ENCODE measurements at regions not wholly inside any gene's neighbourhood (a gene's known extent, or its start where the extent isn't known, plus 50 kb on each side); places are given as distances from the start of the nearest gene placed in this dataset.

DNA sequence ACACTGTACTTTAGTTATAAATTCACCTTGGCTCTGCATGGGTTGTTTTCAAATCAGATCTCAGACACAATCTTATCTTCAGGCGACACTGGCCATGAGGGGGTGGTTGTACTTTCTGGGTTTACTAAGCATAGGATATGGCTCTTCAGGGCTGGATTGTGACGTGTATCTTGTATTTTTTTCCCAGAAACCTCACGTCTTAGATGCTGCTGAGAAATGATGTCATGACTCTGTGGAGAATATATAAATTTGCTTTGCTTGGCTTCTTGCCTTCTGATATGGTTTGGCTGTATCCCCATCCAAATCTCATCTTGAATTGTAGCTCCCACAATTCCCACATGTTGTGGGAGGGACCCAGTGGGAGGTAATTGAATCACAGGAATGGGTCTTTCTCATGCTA, 82.8 kb upstream of the VSTM5 start:
- Histone ChIP-seq H3K27me3 (no peaks in the 10 kb centered on the region), H3K4me1 (no peaks in the 10 kb centered on the region), H3K4me3 (no peak overlapping the region), H3K9me3 (no peaks in the 10 kb centered on the region), H3K36me3 (no peaks in the 10 kb centered on the region), H3K27ac (no peak overlapping the region)
- 73% methylated on average over 3 of the region's 3 CpGs for WGBS
- no peak for DNase-seq (ENCODE audit: low spot score in 2 of 2)
- TF ChIP-seq POLR2AphosphoS5 (IDR thresholded peaks at IDR 0.05) = no peak
- TF ChIP-seq EP300 (IDR thresholded peaks at IDR 0.05) = no peak
- no peak for TF ChIP-seq POLR2A (IDR thresholded peaks at IDR 0.05)
- TF ChIP-seq, protein P1, sequence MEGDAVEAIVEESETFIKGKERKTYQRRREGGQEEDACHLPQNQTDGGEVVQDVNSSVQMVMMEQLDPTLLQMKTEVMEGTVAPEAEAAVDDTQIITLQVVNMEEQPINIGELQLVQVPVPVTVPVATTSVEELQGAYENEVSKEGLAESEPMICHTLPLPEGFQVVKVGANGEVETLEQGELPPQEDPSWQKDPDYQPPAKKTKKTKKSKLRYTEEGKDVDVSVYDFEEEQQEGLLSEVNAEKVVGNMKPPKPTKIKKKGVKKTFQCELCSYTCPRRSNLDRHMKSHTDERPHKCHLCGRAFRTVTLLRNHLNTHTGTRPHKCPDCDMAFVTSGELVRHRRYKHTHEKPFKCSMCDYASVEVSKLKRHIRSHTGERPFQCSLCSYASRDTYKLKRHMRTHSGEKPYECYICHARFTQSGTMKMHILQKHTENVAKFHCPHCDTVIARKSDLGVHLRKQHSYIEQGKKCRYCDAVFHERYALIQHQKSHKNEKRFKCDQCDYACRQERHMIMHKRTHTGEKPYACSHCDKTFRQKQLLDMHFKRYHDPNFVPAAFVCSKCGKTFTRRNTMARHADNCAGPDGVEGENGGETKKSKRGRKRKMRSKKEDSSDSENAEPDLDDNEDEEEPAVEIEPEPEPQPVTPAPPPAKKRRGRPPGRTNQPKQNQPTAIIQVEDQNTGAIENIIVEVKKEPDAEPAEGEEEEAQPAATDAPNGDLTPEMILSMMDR (IDR thresholded peaks at IDR 0.05) = no peak

DNA sequence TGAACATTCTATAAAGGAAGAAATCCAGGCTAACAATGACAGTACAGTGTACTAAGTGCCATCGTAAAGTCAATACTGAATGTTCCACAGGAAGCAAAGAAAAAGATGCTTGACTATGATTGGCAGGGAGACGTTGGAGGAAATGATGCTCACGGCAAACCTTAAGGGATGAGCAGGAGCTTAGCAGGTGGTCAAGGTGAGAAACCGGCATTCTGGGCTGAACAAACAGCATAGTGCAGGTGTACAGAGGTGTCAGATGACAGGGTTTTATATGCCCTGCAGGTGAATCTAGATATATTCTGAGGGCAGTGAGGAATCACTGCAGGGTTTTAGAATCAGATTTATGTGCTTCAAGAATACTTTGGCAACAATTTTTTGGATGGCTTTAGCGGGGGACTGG, 85.3 kb upstream of the HEPHL1 start:
- Histone ChIP-seq H3K9me3 (no peaks in the 10 kb centered on the region), H3K4me1 (no peaks in the 10 kb centered on the region), H3K27me3 (no peaks in the 10 kb centered on the region), H3K36me3 (no peaks in the 10 kb centered on the region), H3K27ac (no peak overlapping the region), H3K4me3 (no peak overlapping the region)
- WGBS = 51% methylated on average over 5 of the region's 5 CpGs
- no peak for DNase-seq (ENCODE audit: low spot score in 2 of 2)
- TF ChIP-seq POLR2A (IDR thresholded peaks at IDR 0.05) = no peak
- TF ChIP-seq EP300 (IDR thresholded peaks at IDR 0.05) = no peak
- TF ChIP-seq, protein P1 (IDR thresholded peaks at IDR 0.05) = no peak
- no peak for TF ChIP-seq POLR2AphosphoS5 (IDR thresholded peaks at IDR 0.05)

DNA sequence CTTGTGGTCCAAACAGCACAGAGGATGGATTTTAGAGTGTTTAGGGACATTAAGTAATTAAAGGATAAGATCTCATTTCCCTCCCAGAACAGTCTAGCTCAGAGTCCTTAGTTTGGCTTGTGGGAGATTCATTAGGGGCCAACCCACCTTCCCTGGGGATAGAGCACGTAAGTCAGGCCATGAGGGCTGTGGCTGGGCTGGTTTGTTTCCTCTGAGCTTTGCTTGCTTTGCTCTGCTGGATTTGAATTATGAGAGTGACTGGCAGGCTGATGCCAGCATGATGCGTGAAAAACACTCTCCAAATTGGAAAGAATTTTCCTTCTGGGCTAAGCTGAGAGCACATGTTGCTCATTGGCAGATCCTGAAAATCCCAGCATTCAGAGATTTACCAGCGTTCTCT, 84.7 kb upstream of the HEPHL1 start:
- no peaks in the 10 kb centered on the region for H3K9me3 ChIP-seq
- WGBS = 34% methylated on average over 3 of the region's 3 CpGs
- H3K36me3 ChIP-seq = no peaks in the 10 kb centered on the region
- H3K27ac ChIP-seq = no peak overlapping the region
- no peaks in the 10 kb centered on the region for H3K4me1 ChIP-seq
- no peak for DNase-seq (ENCODE audit: low spot score in 2 of 2)
- H3K4me3 ChIP-seq = no peak overlapping the region
- no peaks in the 10 kb centered on the region for H3K27me3 ChIP-seq
- TF ChIP-seq POLR2A (IDR thresholded peaks at IDR 0.05) = no peak
- TF ChIP-seq, protein P1 (IDR thresholded peaks at IDR 0.05) = no peak
- TF ChIP-seq POLR2AphosphoS5 (IDR thresholded peaks at IDR 0.05) = no peak
- TF ChIP-seq EP300 (IDR thresholded peaks at IDR 0.05) = no peak

DNA sequence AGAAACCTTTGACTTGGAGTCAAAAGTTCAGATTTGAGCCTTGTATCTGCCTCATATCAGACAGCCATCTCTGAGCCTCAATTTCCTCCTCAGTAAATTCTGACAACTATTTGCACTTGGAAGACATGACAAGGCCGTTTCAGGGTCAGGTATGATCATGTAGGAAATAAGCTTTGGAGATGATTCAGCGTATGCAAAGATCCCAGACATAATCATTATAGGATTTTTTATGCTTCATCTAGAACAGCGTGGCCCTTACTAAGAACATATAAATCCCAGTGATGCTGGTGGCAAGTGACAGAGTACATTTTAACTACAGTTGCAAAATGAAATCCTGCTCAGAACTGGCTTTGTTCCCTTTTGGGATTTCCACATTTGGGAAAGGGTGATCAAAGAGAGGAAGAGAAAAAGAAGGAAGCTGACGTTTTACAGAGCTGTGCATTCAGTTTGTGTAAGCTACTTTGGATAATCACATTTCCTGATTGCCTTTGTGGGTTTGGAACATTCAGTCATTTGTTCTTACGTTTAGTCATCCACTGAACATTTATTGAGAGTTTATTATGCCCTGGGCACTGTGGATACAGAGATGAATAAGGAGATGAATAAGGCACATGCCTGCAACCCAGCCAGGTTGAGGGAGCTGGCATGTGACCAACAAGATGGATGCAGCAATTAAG, 81.9 kb upstream of the HEPHL1 start:
- 48% methylated on average over 5 of the region's 5 CpGs for WGBS
- Histone ChIP-seq H3K36me3 (no peaks in the 10 kb centered on the region), H3K4me1 (no peaks in the 10 kb centered on the region), H3K27me3 (no peaks in the 10 kb centered on the region), H3K27ac (no peak overlapping the region), H3K4me3 (no peak overlapping the region), H3K9me3 (no peaks in the 10 kb centered on the region)
- TF ChIP-seq EP300 (IDR thresholded peaks at IDR 0.05) = no peak
- no peak for DNase-seq (ENCODE audit: low spot score in 2 of 2)

DNA sequence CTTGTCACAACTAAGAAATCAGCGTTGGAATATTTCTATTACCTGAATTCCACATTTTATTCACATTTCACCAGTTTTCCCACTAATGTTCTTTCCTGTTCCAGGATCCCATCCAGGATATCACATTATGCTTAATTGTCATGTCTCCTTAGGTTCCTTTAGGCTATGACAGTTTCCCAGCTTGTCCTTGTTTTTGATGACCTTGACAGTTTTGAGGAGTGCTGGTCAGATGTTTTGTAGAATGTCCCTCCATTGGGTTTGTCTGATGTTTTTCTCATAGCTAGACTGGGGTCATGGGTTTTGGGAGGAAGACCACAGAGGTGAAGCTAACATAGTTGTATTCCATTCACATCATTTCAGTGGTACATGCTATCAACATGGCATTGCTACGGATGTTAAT, 80.8 kb upstream of the HEPHL1 start:
- H3K27me3 ChIP-seq = no peaks in the 10 kb centered on the region
- TF ChIP-seq POLR2AphosphoS5 (IDR thresholded peaks at IDR 0.05) (no peak), EP300 (IDR thresholded peaks at IDR 0.05) (no peak), POLR2A (IDR thresholded peaks at IDR 0.05) (no peak)
- TF ChIP-seq, protein P1 (IDR thresholded peaks at IDR 0.05) = no peak
- no peak overlapping the region for H3K27ac ChIP-seq
- H3K4me1 ChIP-seq = no peaks in the 10 kb centered on the region
- DNase-seq (ENCODE audit: low spot score in 2 of 2) = no peak
- H3K36me3 ChIP-seq = no peaks in the 10 kb centered on the region
- H3K4me3 ChIP-seq = no peak overlapping the region
- H3K9me3 ChIP-seq = no peaks in the 10 kb centered on the region
- 98% methylated on average over 2 of the region's 2 CpGs for WGBS

DNA sequence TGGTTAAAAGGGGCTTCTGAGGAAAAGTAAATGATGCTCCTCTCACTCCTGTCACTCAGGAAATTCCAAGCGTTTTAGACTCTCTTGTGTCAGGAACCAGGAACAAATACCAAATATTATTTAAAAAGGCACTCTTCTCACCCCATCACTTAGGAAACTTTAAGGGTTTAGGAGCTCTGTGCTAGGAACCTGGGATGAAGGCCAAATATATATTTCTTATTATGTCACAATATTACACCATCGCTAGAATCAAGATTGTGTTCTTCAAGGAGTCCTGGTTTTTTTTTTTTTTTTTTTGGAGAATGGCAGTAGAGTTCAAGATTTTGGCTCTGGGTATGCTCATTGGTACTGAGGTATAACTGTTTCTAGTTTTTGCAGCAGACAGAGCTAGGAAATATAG, 79.0 kb upstream of the HEPHL1 start:
- Histone ChIP-seq H3K27me3 (no peaks in the 10 kb centered on the region), H3K27ac (no peak overlapping the region), H3K36me3 (no peaks in the 10 kb centered on the region), H3K4me1 (no peaks in the 10 kb centered on the region), H3K4me3 (no peak overlapping the region), H3K9me3 (no peaks in the 10 kb centered on the region)
- TF ChIP-seq, protein P1 (IDR thresholded peaks at IDR 0.05) = no peak
- no peak for TF ChIP-seq EP300 (IDR thresholded peaks at IDR 0.05)
- no peak for TF ChIP-seq POLR2AphosphoS5 (IDR thresholded peaks at IDR 0.05)
- TF ChIP-seq POLR2A (IDR thresholded peaks at IDR 0.05) = no peak
- 41% methylated on average over 2 of the region's 2 CpGs for WGBS
- DNase-seq (ENCODE audit: low spot score in 2 of 2) = no peak
